K562 (cell line): ENCODE measurements at regions not wholly inside any gene's neighbourhood (a gene's known extent, or its start where the extent isn't known, plus 50 kb on each side); places are given as distances from the start of the nearest gene placed in this dataset.

Experiments used
- CREB1 ChIP-seq, 2 experiments: sonication (generic) in 1 of 2; formaldehyde crosslinking in 1 of 2; IDR thresholded peaks; 2 replicates each; pipeline versions ENCODE4 v1.6.1 to v1.8.0; 2012 to 2022; ENCODE audit warnings: inconsistent platforms in 1 of 2, mild to moderate bottlenecking in 1 of 2, missing genetic modification reagents in 1 of 2, moderate library complexity in 1 of 2
- DIDO1 ChIP-seq: fragments of 450-650 bp; IDR thresholded peaks from 2 replicates; pipeline ENCODE4 v1.6.1; 2016; ENCODE audit warnings: low read depth, missing biosample characterization, missing genetic modification characterization
- TF ChIP-seq, protein P1 (sequence below): sonication (generic); formaldehyde crosslinking; IDR thresholded peaks from 2 replicates; pipeline ENCODE4 v1.8.0; 2022; ENCODE audit warnings: missing genetic modification reagents, mild to moderate bottlenecking, borderline replicate concordance
- TF ChIP-seq, protein P2 (sequence below), 3 experiments: IDR thresholded peaks in 2 of 3; conservative IDR thresholded peaks in 1 of 3; 2 replicates each; pipeline ENCODE4 v1.5.1; 2011 to 2012; ENCODE audit warnings: low read length in 3 of 3, mild to moderate bottlenecking in 3 of 3, control low read depth in 2 of 3, improper control_type of control experiment in 1 of 3, inconsistent platforms in 1 of 3, low read depth in 1 of 3, mixed read lengths in 1 of 3, moderate library complexity in 1 of 3; ENCODE audit not compliant: insufficient read depth in 2 of 3

DNA sequence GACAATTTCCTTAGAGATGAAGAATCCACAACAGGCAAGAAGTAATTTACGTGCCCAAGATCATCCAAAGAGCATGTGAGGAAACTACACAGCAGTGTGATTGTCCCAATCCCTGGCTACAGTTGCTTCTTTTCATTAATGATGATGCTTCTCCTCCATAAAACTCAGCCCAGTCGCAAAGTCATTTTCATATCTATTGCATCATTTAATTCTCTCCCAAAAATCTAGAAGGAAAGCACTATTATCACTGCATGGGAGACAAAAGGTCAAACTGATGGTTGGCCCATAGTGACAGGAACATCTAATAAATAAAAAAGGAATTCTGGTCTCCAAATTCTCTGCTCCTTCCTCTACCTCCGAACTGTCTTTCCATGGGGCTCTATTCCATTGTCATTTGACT lies 103.5 kb upstream of the SERP2 start:
- TF ChIP-seq, protein P1, sequence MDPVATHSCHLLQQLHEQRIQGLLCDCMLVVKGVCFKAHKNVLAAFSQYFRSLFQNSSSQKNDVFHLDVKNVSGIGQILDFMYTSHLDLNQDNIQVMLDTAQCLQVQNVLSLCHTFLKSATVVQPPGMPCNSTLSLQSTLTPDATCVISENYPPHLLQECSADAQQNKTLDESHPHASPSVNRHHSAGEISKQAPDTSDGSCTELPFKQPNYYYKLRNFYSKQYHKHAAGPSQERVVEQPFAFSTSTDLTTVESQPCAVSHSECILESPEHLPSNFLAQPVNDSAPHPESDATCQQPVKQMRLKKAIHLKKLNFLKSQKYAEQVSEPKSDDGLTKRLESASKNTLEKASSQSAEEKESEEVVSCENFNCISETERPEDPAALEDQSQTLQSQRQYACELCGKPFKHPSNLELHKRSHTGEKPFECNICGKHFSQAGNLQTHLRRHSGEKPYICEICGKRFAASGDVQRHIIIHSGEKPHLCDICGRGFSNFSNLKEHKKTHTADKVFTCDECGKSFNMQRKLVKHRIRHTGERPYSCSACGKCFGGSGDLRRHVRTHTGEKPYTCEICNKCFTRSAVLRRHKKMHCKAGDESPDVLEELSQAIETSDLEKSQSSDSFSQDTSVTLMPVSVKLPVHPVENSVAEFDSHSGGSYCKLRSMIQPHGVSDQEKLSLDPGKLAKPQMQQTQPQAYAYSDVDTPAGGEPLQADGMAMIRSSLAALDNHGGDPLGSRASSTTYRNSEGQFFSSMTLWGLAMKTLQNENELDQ: no peak
- TF ChIP-seq CREB1 (IDR thresholded peaks at IDR 0.05) (no peak), CREB1 (CRISPR knock-in tag; IDR thresholded peaks at IDR 0.05) (no peak), DIDO1 (tag) (no peak)
- TF ChIP-seq, protein P2, sequence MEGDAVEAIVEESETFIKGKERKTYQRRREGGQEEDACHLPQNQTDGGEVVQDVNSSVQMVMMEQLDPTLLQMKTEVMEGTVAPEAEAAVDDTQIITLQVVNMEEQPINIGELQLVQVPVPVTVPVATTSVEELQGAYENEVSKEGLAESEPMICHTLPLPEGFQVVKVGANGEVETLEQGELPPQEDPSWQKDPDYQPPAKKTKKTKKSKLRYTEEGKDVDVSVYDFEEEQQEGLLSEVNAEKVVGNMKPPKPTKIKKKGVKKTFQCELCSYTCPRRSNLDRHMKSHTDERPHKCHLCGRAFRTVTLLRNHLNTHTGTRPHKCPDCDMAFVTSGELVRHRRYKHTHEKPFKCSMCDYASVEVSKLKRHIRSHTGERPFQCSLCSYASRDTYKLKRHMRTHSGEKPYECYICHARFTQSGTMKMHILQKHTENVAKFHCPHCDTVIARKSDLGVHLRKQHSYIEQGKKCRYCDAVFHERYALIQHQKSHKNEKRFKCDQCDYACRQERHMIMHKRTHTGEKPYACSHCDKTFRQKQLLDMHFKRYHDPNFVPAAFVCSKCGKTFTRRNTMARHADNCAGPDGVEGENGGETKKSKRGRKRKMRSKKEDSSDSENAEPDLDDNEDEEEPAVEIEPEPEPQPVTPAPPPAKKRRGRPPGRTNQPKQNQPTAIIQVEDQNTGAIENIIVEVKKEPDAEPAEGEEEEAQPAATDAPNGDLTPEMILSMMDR (IDR thresholded peaks at IDR 0.05 in 2 of 3, conservative IDR thresholded peaks at IDR 0.05 in 1 of 3; ENCODE audit: insufficient read depth in 2 of 3, low read depth in 1 of 3, low read length in 3 of 3): no peak
